EL (cell line): ENCODE measurements at regions not wholly inside any gene's neighbourhood (a gene's known extent, or its start where the extent isn't known, plus 50 kb on each side); places are given as distances from the start of the nearest gene placed in this dataset.
"Not testable (repeated sequence)": the region's sequence is repeated elsewhere in the genome, so short reads cannot be mapped to it uniquely, and the experiment has no call there.

Source experiments
- DNase-seq: peaks from one replicate; pipeline ENCODE4 v3.0.0-alpha.2; 2016

GRCh38 chr6:122141246-122141645, 258.2 kb upstream of the HSF2 start:
- DNase-seq = no peak

DNA sequence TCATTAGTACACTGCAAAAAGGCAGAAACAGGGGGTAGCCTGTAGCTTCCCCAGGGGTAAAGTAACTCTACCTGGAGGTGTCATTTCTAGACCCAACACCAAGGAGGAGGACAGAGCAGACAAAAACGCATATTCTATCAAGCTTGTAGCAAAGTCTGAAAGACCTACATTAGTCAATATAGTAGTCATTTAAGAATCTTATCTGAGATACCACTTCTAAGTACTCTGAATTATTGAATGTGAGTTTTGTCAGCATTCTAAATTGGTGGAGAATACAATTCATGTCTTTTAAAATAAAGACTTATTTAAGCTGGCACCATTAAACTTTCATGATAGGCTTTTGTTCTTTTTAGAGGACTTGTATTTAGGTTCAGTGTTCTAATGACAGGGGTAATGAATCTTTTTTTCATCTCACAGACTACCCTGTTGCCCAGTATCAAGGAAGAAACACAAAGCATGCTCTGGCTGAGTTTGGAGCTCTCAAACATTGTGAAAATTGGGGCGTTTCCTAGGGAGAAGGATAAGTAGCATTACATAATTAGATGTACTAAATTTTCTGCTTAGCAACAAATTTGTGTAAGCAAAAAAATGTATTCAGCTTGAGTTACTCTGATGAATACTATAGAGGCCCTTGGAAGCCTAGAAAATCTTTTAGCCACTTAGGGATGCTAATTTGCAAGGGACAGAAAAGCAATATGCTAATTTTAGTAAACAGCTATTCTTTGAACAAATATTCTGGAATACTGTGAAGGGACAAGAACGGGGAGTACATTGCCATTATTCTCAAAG, 255.4 kb upstream of the HSF2 start:
- DNase-seq = no peak

GRCh38 chr6:122145246-122145645, 254.2 kb upstream of the HSF2 start:
- DNase-seq = no peak

DNA sequence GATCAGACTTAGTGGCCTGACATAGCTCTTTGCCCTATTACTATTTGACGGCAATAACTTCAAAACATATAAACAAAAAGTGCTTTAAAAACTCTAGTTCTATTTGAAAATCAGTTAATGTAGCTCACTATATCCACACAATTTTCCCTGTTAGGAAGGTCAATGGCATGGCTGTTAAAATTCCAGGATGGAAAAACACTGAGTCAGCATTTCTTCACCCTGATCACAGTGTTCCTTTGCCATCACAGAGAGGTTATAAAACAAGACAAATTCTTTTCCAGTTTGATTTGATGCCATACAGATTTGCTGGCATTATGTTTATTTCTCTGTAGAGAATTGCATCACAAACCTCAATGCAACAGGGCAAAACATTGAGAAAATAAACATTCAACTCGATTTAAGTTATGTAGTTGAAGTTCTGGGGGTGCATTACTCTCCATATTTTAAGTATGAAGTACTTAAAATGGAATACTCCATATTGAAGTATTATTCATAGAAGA, 253.7 kb upstream of the HSF2 start:
- DNase-seq = no peak

DNA sequence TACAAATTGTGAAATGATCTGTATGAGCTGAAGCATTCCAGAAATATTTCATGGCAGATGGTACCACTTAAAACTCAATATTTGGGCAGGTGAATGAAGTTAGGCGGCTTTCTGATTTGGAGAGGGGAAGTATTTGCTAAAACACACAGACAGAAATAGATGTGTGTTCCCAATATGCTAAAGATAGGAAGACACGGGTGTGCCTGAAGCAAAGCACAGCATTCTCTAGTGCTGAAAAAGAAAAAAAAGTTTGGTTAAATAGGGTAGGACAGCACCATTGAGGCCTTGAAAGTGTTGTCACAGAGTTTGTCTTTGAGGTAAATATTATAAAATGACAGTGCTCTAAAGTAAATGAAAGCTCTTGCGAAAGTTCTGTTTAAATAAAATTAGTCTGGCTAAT, 252.2 kb upstream of the HSF2 start:
- DNase-seq = no peak

DNA sequence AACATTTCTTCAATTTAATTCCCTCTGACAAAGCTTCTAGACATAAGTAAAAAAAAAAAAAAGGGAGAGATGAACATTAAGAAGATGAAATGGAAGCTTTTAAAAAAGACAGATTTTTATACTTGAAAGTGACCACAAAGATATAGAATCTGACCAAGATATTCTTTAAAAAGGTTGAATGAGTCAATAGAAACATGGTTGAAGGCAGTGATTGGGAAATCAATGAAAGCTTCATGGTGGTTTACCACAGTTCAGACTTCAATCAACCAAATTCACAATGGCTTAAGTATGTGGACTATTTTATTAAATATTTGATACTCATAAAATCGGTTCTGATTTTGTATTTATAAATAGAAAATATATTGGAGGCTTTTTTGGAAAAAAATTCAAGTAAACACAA, 248.4 kb upstream of the HSF2 start:
- no peak for DNase-seq

- DNase-seq = no peak
These were observed 247.7 kb upstream of the HSF2 start for GRCh38 chr6:122151763-122152162.

DNA sequence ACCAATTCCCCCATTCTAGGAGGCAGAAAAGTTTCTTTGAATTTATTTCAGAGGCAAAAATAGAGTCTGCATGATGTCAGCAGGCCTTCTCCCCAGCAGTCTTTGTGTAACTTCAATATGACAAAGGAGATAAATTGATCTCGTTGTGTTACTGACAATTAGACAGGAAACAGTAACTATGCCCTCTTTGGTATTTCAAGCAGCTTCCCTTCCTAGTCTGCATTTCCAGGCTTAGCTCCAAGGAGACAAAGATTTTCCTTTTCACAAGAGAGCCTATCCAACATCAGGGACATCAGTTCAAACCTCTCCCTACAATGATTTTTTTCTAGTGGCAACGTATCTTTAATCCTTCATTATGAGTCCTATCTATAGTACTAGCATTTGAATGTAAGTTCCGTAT, 245.9 kb upstream of the HSF2 start:
- DNase-seq = no peak

GRCh38 chr6:122154155-122154554, 245.3 kb upstream of the HSF2 start:
- DNase-seq = no peak

GRCh38 chr6:122154912-122155575, 244.4 kb upstream of the HSF2 start:
- DNase-seq = no peak

DNA sequence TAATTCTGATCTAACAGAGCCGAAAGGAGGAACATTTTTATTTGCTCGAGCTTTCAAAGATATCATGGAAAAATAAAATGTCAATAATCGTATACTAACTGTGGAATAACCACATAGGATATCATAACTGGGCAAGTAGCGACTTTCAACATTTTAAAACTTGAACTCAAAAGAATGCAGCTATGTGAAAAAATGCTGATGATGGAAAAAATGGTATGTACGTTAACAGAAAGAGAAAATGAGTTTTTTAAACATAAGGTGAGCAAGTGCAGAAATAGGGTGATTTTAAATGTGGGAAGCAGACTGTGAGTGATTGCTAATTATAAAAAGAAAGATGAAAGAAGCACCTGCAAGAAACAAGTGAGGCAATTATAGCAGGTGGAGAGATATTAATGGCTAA, 238.3 kb upstream of the HSF2 start:
- no peak for DNase-seq

GRCh38 chr6:122165014-122165413, 234.4 kb upstream of the HSF2 start:
- DNase-seq = no peak

DNA sequence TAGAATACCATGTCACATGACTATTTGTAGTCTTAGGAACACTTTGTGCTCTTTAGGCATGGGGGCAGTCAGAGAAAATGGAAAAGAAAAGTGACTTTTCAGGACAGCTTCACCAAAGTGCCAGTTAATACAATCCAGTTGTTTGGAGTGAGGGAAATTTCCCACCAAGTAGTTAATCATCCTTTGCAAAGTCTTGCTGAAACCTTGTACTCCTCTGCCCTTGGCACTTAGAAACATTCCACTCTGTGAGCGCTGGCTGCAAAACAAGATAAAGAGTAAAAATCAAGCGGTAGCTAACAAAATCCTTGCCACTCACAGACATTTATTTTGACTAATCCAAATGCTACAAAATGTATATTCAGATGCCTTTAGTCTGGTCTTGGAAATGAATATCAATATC, 229.2 kb upstream of the HSF2 start:
- no peak for DNase-seq

DNA sequence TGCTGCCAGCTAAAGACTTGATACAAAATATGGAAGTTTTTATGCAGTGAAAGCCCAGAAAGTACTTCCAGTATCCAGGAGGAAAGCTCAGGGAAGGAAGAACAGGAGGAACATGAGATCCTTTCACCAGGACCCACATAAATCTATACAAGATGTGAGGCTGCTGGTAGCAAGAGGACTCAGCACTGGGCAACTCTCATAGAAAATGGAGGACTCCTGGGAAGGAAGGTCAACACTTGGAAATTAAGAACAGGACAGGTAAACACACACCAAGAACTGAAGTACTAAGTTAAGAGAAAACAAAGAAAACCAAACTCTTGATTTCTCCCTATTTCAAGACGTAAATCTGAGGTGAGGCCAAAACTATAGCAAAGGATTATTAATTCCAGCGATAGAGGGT, 220.5 kb upstream of the HSF2 start:
- no peak for DNase-seq

GRCh38 chr6:122180132-122180531, 219.3 kb upstream of the HSF2 start:
- DNase-seq = no peak

DNA sequence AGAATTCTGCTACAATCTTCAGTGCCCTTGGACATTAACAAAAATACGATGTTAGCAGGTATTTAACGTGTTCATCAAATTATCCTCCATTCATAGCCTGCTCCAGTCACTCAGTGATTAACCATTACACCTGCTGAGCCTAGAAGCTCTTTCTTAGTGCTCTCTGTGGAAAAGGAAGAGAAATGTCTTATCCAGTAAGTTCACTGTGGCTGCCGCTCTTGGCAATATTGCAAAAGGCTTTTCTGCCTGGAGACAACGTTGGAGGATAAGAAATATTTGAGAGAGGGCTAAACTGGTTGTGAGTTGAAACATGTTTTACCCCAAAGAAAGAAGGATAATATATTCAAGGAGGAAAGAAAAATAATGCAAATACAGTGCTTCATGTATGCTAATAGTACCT, 217.4 kb upstream of the HSF2 start:
- no peak for DNase-seq

DNA sequence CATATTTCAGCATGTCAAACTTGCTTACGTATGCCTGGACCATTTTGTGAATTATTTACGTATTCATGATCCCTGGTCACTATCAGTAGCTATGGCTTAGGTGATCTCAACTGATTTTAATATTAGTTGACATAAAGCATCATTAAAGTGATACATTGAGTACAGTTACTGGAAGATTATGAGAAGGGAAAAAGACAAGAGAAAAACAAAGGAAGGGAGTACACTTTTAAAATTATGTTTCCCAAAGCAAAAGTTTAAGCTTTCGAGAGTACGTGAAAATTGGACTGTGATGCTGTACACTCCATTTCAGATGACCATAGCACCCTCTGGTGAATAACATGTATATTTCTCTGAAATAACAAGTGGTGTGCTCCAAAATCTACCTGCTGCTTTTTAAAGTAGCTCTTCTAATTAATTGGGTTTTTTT, 215.0 kb upstream of the HSF2 start:
- DNase-seq = peak; percentile 20

GRCh38 chr6:122185458-122185857, 214.0 kb upstream of the HSF2 start:
- DNase-seq = not testable (repeated sequence)

DNA sequence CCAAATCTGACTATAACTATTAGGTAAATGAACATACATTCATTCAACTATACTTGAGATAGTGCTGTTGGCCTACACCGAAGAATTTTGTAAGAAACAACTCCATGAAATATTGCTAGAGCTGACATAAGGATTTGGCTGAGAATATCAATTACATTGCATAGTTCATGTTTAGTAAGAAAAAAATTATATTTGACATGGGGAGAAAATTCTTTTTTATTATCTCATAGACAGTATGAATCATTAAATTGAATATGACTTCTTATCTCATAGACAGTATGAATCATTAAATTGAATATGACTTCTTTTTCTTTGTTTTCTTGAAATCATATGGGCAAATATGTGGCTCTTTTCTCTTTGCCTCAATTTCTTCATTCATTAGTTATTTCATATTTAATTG, 212.3 kb upstream of the HSF2 start:
- no peak for DNase-seq

DNA sequence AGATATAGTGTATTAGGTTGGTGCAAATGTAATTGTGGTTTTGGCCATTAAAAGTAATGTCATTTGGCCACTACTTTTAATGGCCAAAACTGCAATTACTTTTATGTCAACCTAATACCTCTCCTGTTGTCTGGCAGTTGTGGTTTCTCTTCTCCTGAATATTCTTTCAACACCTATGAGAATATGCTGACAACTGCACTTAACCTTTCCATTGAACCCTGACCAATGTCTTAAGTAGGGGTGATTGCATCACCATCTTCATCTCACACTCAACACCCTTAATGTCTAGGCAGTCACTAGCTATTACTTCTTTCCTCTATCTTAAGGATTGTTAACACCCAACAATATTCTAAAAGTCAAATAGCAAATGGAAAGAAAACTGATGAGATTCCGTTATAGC, 200.5 kb upstream of the HSF2 start:
- no peak for DNase-seq

- DNase-seq = no peak
These were observed 199.0 kb upstream of the HSF2 start for GRCh38 chr6:122200440-122200839.

GRCh38 chr6:122202576-122203137, 196.8 kb upstream of the HSF2 start:
- DNase-seq = peak; percentile 8

DNA sequence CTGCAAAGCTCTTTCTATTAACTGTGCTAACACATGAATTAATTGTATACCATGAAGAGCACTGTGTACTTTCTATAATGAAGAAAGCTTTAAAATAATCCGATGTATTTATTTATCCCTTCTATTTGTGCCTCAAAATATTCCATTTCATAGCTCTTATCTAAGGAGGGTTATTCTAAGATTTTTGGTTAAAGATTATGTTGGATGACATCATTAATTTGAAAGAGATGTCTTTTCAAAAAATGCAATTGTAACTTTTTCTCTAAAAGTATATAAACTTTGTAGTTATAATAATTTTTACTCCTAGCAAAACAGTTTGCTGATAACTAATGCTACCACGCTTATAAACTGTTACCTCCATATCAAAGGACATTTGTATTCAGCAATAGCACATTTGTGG, 192.4 kb upstream of the HSF2 start:
- DNase-seq = no peak

GRCh38 chr6:122207794-122208193, 191.7 kb upstream of the HSF2 start:
- DNase-seq = peak; percentile 18
